Psoas muscle (tissue), 7 donors: ENCODE measurements at regions not wholly inside any gene's neighbourhood (a gene's known extent, or its start where the extent isn't known, plus 50 kb on each side); places are given as distances from the start of the nearest gene placed in this dataset.

Source experiments
- ATAC-seq, 4 donors: fragments of 200-7000 bp; cut with Tn5 transposase; one replicate each; pipeline ENCODE4 v1.9.1; 2020; ENCODE audit warnings: moderate library complexity in 3 of 4, mild to moderate bottlenecking in 2 of 4
- DNase-seq, 2 donors: peaks; one replicate each; pipeline ENCODE4 v3.0.0-alpha.2; 2020
- H3K27ac ChIP-seq: fragments of 200-600 bp; one replicate; pipeline ENCODE4 v1.8.0; 2022
- H3K27me3 ChIP-seq, 3 donors: fragments of 200-600 bp in 1 of 3; one replicate each; pipeline versions ENCODE4 v1.6.1 to v1.8.0; 2013 to 2022; ENCODE audit warnings: low read length in 2 of 3, mild to moderate bottlenecking in 2 of 3, moderate library complexity in 1 of 3; ENCODE audit not compliant: insufficient read depth in 3 of 3
- H3K36me3 ChIP-seq, 2 donors: fragments of 200-600 bp in 1 of 2; one replicate each; pipeline versions ENCODE4 v1.6.1 to v1.8.0; 2013 to 2022; ENCODE audit warnings: low read depth in 1 of 2, mild to moderate bottlenecking in 1 of 2, moderate library complexity in 1 of 2; ENCODE audit not compliant: insufficient read depth in 1 of 2
- H3K4me1 ChIP-seq: fragments of 200-600 bp; one replicate; pipeline ENCODE4 v1.8.0; 2022
- H3K4me3 ChIP-seq: fragments of 200-600 bp; one replicate; pipeline ENCODE4 v1.8.0; 2022; ENCODE audit warnings: mild to moderate bottlenecking
- H3K9me3 ChIP-seq: fragments of 200-600 bp; one replicate; pipeline ENCODE4 v1.8.0; 2022
- CTCF ChIP-seq: fragments of 200-600 bp; IDR thresholded peaks from one replicate; pipeline ENCODE4 v1.8.0; 2022; ENCODE audit warnings: antibody characterized with exemption
- WGBS, 3 donors: extraction: QIAGEN DNeasy Blood & Tissue Kit; methylation state at CpG; one replicate each; pipeline versions ENCODE4 v1.1.6 to v1.1.7; 2013; 5-methylcytosine and 5-hydroxymethylcytosine counted together
- intact Hi-C, 2 donors: fragments of 100-400 bp; cut with DNase I; formaldehyde crosslinking; loops; one replicate each; pipeline versions ENCODE4 v1.11.0 to v1.14.2; 2022
- donor health status: healthy with polysubstance abuse.
- donor health status: DM: no; HTN: no; CAD: no; lungs with moderate emphysema.
- donor health status: Bipolar disorder and iron deficiency.
- donor health status: healthy.
- donor health status: DM: yes; HTN: yes; CAD: no.
- donor health status: DM: no; HTN: no; CAD: no.
- donor health status: DM: yes; HTN: yes; CAD: no.

- ATAC-seq = no peak
These were observed 390.0 kb upstream of the RPS6KA3 start for GRCh38 chrX:20656721-20657120.

GRCh38 chrX:20654596-20655106 lies 387.9 kb upstream of the RPS6KA3 start:
- no peak for ATAC-seq
- Histone ChIP-seq H3K36me3 (no peaks in the 10 kb centered on the region), H3K27ac (no peak overlapping the region), H3K4me1 (no peaks in the 10 kb centered on the region), H3K9me3 (no peaks in the 10 kb centered on the region), H3K27me3 (no peaks in the 10 kb centered on the region), H3K4me3 (no peak overlapping the region)
- intact Hi-C loops = no loop called here
- no peak for DNase-seq
- WGBS, 3 donors = 37 to 70% (median 53%) methylated on average over 1 of the region's 1 CpG
- no peak for TF ChIP-seq CTCF

More at GRCh38 chrX:20656721-20657120, 390.0 kb upstream of the RPS6KA3 start:
- H3K27ac ChIP-seq = no peak overlapping the region
- H3K27me3 ChIP-seq = no peaks in the 10 kb centered on the region
- H3K36me3 ChIP-seq = no peaks in the 10 kb centered on the region
- no peak overlapping the region for H3K4me3 ChIP-seq
- WGBS, 3 donors = 58 to 71% (median 63%) methylated on average over 1 of the region's 1 CpG
- no peaks in the 10 kb centered on the region for H3K4me1 ChIP-seq
- intact Hi-C loops = no loop called here
- no peaks in the 10 kb centered on the region for H3K9me3 ChIP-seq
- no peak for TF ChIP-seq CTCF
- DNase-seq = no peak

- Histone ChIP-seq H3K4me3 (no peak overlapping the region), H3K4me1 (no peaks in the 10 kb centered on the region), H3K36me3 (no peaks in the 10 kb centered on the region), H3K9me3 (no peaks in the 10 kb centered on the region), H3K27ac (no peak overlapping the region), H3K27me3 (no peaks in the 10 kb centered on the region)
- TF ChIP-seq CTCF = no peak
- no peak for ATAC-seq
- no peak for DNase-seq
- intact Hi-C loops = no loop called here
These were observed 386.4 kb upstream of the RPS6KA3 start for GRCh38 chrX:20653070-20653469.

- ATAC-seq (no peak), DNase-seq (no peak)
- Histone ChIP-seq H3K4me3 (no peak overlapping the region), H3K9me3 (no peaks in the 10 kb centered on the region), H3K27ac (no peak overlapping the region), H3K36me3 (no peaks in the 10 kb centered on the region), H3K27me3 (peaks cover 0 to 7% (median 0%) of the 10 kb centered on the region in 3 donors), H3K4me1 (no peaks in the 10 kb centered on the region)
- 46 to 54% (median 50%) methylated on average over 1 of the region's 1 CpG for WGBS, 3 donors
- no peak for TF ChIP-seq CTCF
- intact Hi-C loops = no loop called here
These were observed 375.2 kb upstream of the RPS6KA3 start for GRCh38 chrX:20641954-20642353.

- H3K27me3 ChIP-seq = peaks cover 0 to 7% (median 0%) of the 10 kb centered on the region in 3 donors
- WGBS, 3 donors = 28 to 40% (median 35%) methylated on average over 2 of the region's 2 CpGs
These were observed 372.4 kb upstream of the RPS6KA3 start for GRCh38 chrX:20639115-20639514.

More at GRCh38 chrX:20639115-20639514, 372.4 kb upstream of the RPS6KA3 start:
- no peak for TF ChIP-seq CTCF
- no peak for ATAC-seq
- H3K27ac ChIP-seq = no peak overlapping the region
- no peaks in the 10 kb centered on the region for H3K4me1 ChIP-seq
- H3K9me3 ChIP-seq = no peaks in the 10 kb centered on the region
- DNase-seq = no peak
- intact Hi-C loops = no loop called here
- no peaks in the 10 kb centered on the region for H3K36me3 ChIP-seq
- H3K4me3 ChIP-seq = no peak overlapping the region
